Activated CD4-positive, alpha-beta T cell treated with anti-CD3 and anti-CD28 coated beads, Interleukin-2, amount 10 ng/mL, durations not matched to agents 7 days and 5 days (primary cell): ENCODE measurements at regions not wholly inside any gene's neighbourhood (a gene's known extent, or its start where the extent isn't known, plus 50 kb on each side); places are given as distances from the start of the nearest gene placed in this dataset.
"Not testable (repeated sequence)": the region's sequence is repeated elsewhere in the genome, so short reads cannot be mapped to it uniquely, and the experiment has no call there.

ENCODE experiments used
- CTCF ChIA-PET: fragments of 350-600 bp; sonication (Branson Sonifier 250); formaldehyde crosslinking; loops from one replicate; lab custom pipeline; 2021; ENCODE audit warnings: antibody characterized with exemption; lab: Charles Lee
- POLR2A ChIA-PET: fragments of 350-600 bp; sonication (Branson Sonifier 250); formaldehyde crosslinking; loops from one replicate; lab custom pipeline; 2021; ENCODE audit warnings: antibody characterized with exemption; lab: Charles Lee
- DNase-seq: peaks from one replicate; pipeline ENCODE4 v3.0.0-alpha.2; 2020
- H3K27ac Mint-ChIP-seq: one replicate; pipeline ENCODE4 v1.8.0; 2021; ENCODE audit warnings: mild to moderate bottlenecking, moderate library complexity, mixed read lengths
- H3K27me3 Mint-ChIP-seq: one replicate; pipeline ENCODE4 v1.8.0; 2021; ENCODE audit warnings: mixed read lengths
- H3K36me3 Mint-ChIP-seq: one replicate; pipeline ENCODE4 v1.8.0; 2021; ENCODE audit warnings: low read depth, mixed read lengths
- H3K4me1 Mint-ChIP-seq: one replicate; pipeline ENCODE4 v1.8.0; 2021; ENCODE audit warnings: mixed read lengths
- H3K4me3 Mint-ChIP-seq: one replicate; pipeline ENCODE4 v1.8.0; 2021; ENCODE audit warnings: mild to moderate bottlenecking, moderate library complexity, mixed read lengths
- H3K9me3 Mint-ChIP-seq: one replicate; pipeline ENCODE4 v1.8.0; 2021; ENCODE audit warnings: mixed read lengths

DNA sequence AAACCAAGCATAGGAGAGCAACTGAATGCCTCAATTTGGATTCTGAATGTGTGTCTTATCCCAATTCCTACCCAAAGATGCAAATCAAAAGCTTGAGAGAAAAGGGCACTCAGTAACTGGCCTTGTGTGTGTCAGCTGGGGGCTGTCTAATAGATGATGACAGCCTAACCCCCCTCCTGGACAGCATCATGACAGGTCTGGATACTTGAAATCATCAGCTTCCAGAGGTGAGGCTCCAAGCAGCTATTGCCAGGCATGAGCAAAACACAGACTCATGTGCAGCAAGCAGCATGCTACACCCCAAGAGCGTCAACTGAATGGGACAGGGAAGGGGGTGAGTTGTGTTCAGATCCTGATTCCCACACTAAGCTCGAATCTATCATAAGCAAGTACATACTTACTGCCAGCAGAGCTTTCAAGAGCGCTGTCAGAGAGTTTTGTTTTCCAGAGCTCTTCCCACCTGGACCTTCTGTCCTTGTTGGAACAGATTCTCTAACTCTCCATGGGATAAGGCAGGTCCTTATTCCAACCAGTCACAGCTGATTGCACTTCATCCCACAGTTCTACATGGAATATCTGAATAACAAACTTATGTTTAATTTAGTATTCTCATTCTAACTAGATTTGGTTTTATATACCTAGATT is 467.5 kb downstream of the DTWD2 start:
- no peaks in the 10 kb centered on the region for H3K9me3 Mint-ChIP-seq
- CTCF ChIA-PET, result no interaction called here

DNA sequence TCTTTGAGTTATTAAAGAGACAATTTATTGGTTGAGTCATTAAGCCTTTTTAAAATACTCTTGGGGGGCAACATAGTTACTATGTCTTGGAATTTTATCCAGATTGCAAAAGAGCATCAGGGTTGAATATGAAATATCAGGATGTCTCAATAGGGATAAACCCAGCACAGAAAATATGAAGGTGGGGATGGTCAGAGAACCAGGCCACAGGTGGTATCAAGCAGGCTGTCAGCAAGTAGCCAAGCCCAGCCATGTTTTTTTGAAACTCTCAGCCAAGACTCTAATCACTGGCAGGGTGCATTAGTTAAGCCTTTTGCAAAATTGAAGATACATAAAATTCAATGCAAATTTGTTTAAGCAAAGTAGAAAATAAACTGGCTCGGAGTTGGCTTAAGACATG is 468.9 kb downstream of the DTWD2 start:
- no peak overlapping the region for H3K4me3 Mint-ChIP-seq
- no peaks in the 10 kb centered on the region for H3K36me3 Mint-ChIP-seq
- no peaks in the 10 kb centered on the region for H3K27me3 Mint-ChIP-seq
- ChIA-PET CTCF (no interaction called here), POLR2A (no interaction called here)
- no peaks in the 10 kb centered on the region for H3K4me1 Mint-ChIP-seq
- no peak for DNase-seq
- H3K27ac Mint-ChIP-seq, result no peak overlapping the region
- no peaks in the 10 kb centered on the region for H3K9me3 Mint-ChIP-seq

More for the DNA sequence above, 467.5 kb downstream of the DTWD2 start:
- Mint-ChIP-seq H3K4me3 (no peak overlapping the region), H3K27ac (no peak overlapping the region), H3K4me1 (no peaks in the 10 kb centered on the region), H3K36me3 (no peaks in the 10 kb centered on the region), H3K27me3 (no peaks in the 10 kb centered on the region)
- POLR2A ChIA-PET, result no interaction called here
- no peak for DNase-seq

DNA sequence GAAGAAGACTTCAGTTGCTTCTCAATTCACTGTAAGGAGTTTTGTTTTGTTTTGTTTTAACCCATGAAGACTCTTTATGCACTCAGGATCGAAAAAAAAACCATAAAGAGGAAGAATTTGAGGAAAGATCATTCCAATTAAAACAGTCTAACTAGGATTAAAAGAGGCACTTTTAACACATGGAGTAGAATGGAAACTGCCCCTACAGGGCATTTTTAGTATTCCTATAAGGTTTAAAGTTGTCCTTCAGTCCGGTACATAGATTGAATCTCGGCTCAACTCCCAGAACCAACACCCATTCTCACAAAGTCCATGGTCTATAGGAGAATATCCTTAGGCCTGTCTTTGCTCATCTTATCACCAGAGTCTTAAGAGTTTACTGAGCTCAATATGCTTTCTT is 469.6 kb downstream of the DTWD2 start:
- H3K4me1 Mint-ChIP-seq, result no peaks in the 10 kb centered on the region
- no peaks in the 10 kb centered on the region for H3K36me3 Mint-ChIP-seq
- CTCF ChIA-PET, result no interaction called here
- H3K4me3 Mint-ChIP-seq, result no peak overlapping the region
- POLR2A ChIA-PET, result no interaction called here
- no peak overlapping the region for H3K27ac Mint-ChIP-seq
- no peaks in the 10 kb centered on the region for H3K9me3 Mint-ChIP-seq
- no peak for DNase-seq
- H3K27me3 Mint-ChIP-seq, result no peaks in the 10 kb centered on the region

DNA sequence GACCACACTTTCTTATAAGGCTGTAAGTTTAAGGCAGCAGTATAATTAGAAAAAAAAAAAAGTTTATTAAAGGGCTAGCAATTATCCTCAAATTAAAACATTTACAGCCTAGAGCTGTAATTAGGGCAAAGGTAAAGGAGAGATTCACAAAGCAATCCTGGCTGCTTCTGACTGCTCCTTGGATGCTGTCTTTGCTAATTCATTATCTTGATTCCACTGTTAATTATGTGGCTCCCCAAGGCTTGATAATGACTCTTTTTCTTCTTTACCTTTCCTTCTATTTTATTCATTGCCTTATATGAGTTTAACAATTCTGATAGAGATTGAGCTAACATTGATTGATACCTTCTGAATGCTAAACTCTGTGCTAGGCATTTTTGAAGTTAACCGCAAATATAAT is 476.5 kb downstream of the DTWD2 start:
- POLR2A ChIA-PET, result no interaction called here
- CTCF ChIA-PET, result no interaction called here
- no peaks in the 10 kb centered on the region for H3K36me3 Mint-ChIP-seq
- no peaks in the 10 kb centered on the region for H3K4me1 Mint-ChIP-seq
- no peak overlapping the region for H3K4me3 Mint-ChIP-seq
- no peak for DNase-seq
- no peaks in the 10 kb centered on the region for H3K9me3 Mint-ChIP-seq
- no peaks in the 10 kb centered on the region for H3K27me3 Mint-ChIP-seq
- no peak overlapping the region for H3K27ac Mint-ChIP-seq

DNA sequence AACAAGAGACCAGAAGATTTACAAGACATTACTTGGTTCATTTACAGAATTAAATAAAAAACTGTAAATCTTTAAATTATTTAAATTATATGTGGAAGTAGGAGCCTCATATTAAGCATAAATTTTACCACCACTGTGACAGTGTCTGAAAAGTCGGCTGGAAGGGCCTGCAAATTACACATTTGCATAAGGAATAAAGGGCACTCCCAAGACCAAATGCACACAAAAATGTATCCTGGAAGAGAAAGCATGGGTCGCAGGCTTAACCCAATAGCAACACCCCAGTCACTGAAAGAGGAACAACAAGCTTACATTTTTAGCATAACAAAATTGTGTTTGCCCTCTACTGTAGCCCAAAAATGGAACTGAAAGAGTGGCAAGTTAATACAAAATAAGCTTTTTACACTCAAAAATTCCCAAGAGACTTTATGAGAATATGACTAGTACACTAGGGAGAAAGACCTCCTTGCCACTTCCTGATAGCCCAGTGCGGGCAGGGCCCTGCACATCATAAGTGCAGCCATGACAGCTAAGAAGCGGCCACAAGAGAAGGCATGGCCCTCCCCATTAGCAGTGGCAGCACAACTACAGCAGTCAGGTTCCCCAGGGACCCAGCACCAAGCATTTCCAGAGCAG is 482.0 kb downstream of the DTWD2 start:
- no peak overlapping the region for H3K4me3 Mint-ChIP-seq
- peaks cover 5% of the 10 kb centered on the region for H3K9me3 Mint-ChIP-seq
- no peaks in the 10 kb centered on the region for H3K4me1 Mint-ChIP-seq
- H3K27ac Mint-ChIP-seq, result no peak overlapping the region
- no peaks in the 10 kb centered on the region for H3K27me3 Mint-ChIP-seq
- H3K36me3 Mint-ChIP-seq, result no peaks in the 10 kb centered on the region
- no peak for DNase-seq
- POLR2A ChIA-PET, result no interaction called here
- CTCF ChIA-PET, result no interaction called here

DNA sequence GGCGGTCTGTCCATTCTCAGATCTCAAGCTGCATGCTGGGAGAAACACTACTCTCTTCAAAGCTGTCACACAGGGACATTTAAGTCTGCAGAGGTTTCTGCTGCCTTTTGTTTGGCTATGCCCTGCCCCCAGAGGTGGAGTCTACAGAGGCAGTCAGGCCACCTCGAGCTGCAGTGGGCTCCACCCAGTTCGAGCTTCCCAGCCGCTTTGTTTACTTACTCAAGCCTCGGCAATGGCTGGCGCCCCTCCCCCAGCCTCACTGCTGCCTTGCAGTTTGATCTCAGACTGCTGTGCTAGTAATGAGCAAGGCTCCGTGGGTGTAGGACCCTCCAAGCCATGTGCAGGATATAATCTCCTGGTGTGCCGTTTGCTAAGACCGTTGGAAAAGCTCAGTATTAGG is 486.1 kb downstream of the DTWD2 start:
- H3K4me1 Mint-ChIP-seq, H3K4me3 Mint-ChIP-seq, H3K9me3 Mint-ChIP-seq, DNase-seq, H3K36me3 Mint-ChIP-seq, CTCF ChIA-PET, POLR2A ChIA-PET, H3K27me3 Mint-ChIP-seq, H3K27ac Mint-ChIP-seq: not testable (repeated sequence)

DNA sequence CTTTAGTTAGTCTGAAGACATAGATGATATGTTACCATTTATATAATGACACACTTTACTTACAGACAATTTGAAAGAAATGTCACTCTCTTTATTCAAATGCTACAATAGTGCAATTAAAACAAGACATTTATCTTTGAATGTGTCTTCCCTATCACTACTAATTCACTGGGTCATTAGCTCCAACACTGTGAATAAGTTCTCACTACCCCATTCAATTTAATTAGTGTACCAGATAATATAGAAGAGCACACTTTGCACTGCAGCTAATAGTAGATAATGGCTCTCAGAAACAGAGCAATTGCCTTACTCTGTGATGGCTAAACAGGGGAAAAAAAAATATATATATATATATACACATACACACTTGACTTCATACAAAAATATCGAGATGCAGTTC is 497.0 kb downstream of the DTWD2 start:
- ChIA-PET CTCF (no interaction called here), POLR2A (no interaction called here)
- Mint-ChIP-seq H3K27me3 (no peaks in the 10 kb centered on the region), H3K36me3 (no peaks in the 10 kb centered on the region), H3K27ac (no peak overlapping the region), H3K4me3 (no peak overlapping the region), H3K9me3 (peaks cover 3% of the 10 kb centered on the region), H3K4me1 (no peaks in the 10 kb centered on the region)
- DNase-seq, result no peak

DNA sequence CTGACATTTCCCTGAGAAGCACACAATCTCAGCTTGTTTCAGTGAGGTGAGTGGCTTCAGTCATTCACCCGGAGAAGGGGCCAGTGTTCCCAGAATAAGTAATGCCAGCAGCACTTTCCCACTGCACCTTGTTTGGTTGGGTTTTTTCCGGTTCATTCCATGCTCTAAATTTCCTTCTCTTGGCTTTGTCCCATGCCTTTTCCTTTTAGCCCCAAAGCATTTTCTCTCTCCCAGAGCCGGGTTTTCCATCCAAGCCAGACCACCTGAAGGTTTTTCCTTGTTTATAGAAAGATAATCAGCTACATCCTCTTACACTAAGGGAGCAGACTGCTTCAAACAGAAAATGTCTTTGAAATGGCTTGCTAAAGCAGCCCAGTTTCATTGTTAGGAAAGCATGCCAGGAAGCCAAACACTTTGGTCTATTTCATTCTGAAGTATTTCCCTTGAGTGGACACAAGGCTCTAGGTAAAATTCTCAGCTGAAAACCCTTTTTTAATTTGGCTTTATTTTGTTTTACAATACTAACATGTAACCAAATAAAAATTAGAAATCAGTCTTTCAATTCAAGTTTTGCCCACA is 501.6 kb downstream of the DTWD2 start:
- no peak for DNase-seq
- Mint-ChIP-seq H3K27ac (no peak overlapping the region), H3K4me1 (no peaks in the 10 kb centered on the region), H3K27me3 (no peaks in the 10 kb centered on the region), H3K9me3 (peaks cover 2% of the 10 kb centered on the region), H3K4me3 (no peak overlapping the region), H3K36me3 (no peaks in the 10 kb centered on the region)
- ChIA-PET CTCF (no interaction called here), POLR2A (no interaction called here)

DNA sequence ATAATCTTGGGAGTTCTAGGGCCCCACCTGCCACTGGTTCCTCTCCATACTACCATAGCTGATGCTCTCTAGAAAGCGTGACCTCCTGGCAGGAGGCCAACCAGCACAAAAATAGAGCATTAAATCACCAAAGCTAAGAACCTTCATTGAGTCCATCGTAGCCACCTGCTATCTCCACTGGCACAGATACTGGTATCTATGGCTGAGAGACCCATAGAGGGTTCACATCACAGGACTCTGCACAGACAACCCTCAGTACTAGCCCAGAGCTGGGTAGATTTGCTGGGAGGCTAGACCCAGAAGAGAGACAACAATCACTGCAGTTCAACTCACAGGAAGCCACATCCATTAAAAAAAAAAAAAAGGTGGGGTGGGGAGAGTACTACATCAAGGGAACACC is 509.1 kb downstream of the DTWD2 start:
- Mint-ChIP-seq H3K4me1 (no peaks in the 10 kb centered on the region), H3K36me3 (no peaks in the 10 kb centered on the region), H3K4me3 (no peak overlapping the region), H3K27ac (no peak overlapping the region), H3K9me3 (peaks cover 2% of the 10 kb centered on the region), H3K27me3 (no peaks in the 10 kb centered on the region)
- POLR2A ChIA-PET, result no interaction called here
- no peak for DNase-seq
- CTCF ChIA-PET, result no interaction called here

DNA sequence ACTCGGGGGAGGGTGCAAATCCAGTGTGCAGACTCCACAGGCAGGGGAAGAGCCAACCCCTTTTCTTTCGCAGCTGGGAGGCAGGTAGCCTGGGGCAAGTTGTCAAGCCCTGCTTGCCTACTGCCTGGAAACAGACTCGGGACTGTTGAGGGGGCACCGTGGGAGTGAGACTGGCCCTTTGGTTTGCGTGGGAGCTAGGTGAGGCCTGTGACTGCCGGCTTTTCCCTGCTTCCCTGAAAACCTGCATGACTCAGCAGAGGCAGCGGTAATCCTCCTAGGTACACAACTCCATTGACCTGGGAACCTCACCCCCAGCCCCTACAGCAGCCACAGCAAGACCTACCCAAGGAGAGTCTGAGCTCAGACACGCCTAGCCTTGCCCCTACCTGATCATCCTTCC is 509.5 kb downstream of the DTWD2 start:
- Mint-ChIP-seq H3K27ac (no peak overlapping the region), H3K4me1 (no peaks in the 10 kb centered on the region), H3K36me3 (no peaks in the 10 kb centered on the region), H3K9me3 (peaks cover 2% of the 10 kb centered on the region), H3K4me3 (no peak overlapping the region), H3K27me3 (no peaks in the 10 kb centered on the region)
- CTCF ChIA-PET, result no interaction called here
- DNase-seq, result no peak
- POLR2A ChIA-PET, result no interaction called here

DNA sequence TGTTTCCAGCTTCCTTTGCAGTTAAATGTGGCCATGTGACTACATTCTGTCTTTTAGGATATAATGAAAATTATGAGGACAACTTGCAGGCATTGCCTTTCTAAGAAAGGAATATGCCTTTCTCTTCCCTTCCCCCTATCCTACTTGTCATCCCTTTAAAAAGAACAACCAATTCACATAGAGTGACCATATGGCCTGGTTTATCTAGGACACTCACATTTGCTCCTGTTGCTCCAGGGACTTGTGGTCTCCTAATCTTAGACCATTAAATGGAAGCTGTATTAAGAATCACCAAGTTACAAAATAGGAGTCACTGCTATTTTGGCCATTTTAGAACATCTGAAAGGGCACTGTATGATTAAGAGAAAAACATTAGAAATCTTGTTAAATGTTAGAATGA is 520.3 kb downstream of the DTWD2 start:
- Mint-ChIP-seq H3K27me3 (no peaks in the 10 kb centered on the region), H3K27ac (no peak overlapping the region), H3K4me3 (no peak overlapping the region), H3K36me3 (no peaks in the 10 kb centered on the region), H3K4me1 (no peaks in the 10 kb centered on the region), H3K9me3 (no peaks in the 10 kb centered on the region)
- no peak for DNase-seq
- ChIA-PET CTCF (no interaction called here), POLR2A (no interaction called here)

DNA sequence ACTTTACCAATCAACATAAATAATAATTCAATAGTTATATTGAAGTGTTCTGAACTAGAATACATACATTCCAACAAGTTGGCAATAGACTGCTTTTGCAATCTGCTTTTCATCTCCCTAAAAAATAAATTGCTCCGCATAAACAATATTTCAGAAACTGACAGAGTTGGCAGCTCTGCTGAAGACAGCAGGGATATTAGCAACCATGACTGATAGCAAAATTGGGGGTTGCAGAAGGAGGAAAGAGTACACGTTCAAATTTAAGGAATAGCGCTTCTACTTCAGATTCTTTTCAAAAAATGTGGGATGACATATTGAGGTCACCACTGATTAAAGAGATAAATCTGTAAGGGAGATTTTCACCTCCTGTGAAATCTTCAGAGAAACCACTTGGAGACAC is 521.2 kb downstream of the DTWD2 start:
- H3K27me3 Mint-ChIP-seq, result no peaks in the 10 kb centered on the region
- no peak overlapping the region for H3K4me3 Mint-ChIP-seq
- H3K4me1 Mint-ChIP-seq, result no peaks in the 10 kb centered on the region
- H3K36me3 Mint-ChIP-seq, result no peaks in the 10 kb centered on the region
- POLR2A ChIA-PET, result no interaction called here
- no peak for DNase-seq
- H3K27ac Mint-ChIP-seq, result no peak overlapping the region
- no peaks in the 10 kb centered on the region for H3K9me3 Mint-ChIP-seq
- CTCF ChIA-PET, result no interaction called here

DNA sequence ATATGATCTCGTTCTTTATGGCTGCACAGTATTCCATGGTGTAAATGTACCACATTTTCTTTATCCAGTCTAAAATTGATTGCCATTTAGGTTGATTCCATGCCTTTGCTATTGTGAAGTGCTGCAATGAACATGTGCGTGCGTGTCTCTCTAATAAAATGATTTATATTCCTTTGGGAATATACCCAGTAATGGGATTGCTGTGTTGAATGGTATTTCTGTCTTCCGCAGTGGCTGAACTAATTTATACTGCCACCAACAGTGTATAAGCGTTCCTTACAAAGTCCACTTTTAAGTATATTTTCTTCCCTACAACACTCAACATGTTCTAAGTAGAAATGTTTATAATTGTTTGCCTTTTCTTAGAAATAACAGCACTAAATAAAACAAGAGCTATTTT is 521.9 kb downstream of the DTWD2 start:
- ChIA-PET POLR2A (no interaction called here), CTCF (no interaction called here)
- Mint-ChIP-seq H3K36me3 (no peaks in the 10 kb centered on the region), H3K4me1 (no peaks in the 10 kb centered on the region), H3K27me3 (no peaks in the 10 kb centered on the region), H3K4me3 (no peak overlapping the region), H3K9me3 (no peaks in the 10 kb centered on the region), H3K27ac (no peak overlapping the region)
- DNase-seq, result no peak

DNA sequence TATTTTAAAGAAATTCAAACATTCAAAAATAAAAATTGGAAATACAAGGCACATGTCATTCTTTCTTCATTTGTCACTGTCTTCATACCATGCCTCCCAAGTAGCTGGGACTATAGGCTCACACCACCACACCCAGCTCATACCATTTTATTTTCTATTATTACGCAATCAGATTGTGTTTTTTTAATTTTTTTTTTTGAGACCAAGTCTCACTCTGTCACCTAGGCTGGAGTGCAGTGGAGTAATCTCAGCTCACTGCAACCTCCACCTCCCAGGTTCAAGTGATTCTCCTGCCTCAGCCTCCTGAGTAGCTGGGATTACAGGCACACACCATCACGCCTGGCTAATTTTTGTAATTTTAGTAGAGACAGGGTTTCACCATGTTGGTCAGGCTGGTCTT is 526.1 kb downstream of the DTWD2 start:
- H3K27me3 Mint-ChIP-seq, H3K9me3 Mint-ChIP-seq, POLR2A ChIA-PET, H3K36me3 Mint-ChIP-seq, DNase-seq, H3K27ac Mint-ChIP-seq, H3K4me3 Mint-ChIP-seq, H3K4me1 Mint-ChIP-seq: not testable (repeated sequence)
- CTCF ChIA-PET, result interaction anchor here (0.6 kb wide), 1 partner anchor 54 kb away, joined by 3 read pairs; no protein-coding TSS in a partner anchor
